ENCODE measurements at regions not wholly inside any gene's neighbourhood (a gene's known extent, or its start where the extent isn't known, plus 50 kb on each side); places are given as distances from the start of the nearest gene placed in this dataset.

DNA sequence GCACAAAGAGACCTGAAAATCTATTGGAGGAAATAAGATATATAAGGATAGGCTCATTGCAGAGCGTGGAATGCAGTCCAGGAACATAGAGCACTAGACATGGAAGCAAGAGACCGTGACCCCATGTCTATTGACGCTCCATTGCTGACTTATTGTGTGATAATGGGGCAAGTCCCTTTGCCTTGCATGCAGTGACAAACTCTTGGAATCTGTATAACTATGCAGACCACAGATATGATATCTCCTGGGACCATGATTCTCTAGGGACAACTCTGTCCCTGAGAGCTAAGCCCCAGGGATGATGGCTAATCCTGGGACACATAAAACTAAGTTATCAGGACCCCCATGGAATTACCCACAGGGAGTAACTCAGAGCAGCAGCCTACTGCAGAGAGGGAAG lies 73.1 kb upstream of the PRDX6 start:
- no peak for DNase-seq

DNA sequence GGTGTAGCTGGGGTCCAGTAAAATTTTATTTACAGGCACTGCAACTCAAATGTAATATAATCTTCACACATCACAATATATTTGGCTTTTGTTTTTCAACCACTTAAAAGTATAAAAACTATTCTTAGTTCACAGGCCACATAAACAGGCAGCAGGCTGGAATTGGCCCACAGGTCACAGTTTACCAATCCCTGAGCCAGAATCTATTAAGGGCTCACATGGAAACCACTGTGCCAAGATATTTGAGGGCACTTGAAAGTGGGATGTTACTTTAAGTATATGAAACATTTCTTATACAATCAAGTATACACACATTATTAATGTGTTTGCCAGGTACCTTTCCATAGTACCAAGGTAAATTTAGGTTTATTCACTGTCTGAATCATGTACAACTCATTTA lies 71.9 kb upstream of the PRDX6 start:
- DNase-seq: no peak

DNA sequence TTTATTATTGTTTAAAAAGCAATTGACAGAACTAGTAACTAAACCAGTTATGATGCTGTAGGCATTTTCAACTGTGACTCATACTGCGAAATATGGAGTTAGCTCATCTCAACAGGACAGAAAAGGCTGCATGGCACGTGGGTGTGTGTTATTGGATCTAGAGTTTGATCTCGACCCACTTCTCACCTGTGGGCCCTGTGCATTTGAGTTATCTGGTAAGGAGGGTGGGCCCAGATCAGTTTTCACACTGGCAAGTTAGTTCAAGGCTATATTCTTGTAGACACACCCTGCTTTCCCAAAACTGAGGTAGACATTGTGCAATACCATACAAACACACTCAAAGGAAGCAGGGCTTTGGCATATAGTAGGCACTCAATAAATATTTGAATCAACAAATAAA lies 71.3 kb upstream of the PRDX6 start:
- no peak for DNase-seq

DNA sequence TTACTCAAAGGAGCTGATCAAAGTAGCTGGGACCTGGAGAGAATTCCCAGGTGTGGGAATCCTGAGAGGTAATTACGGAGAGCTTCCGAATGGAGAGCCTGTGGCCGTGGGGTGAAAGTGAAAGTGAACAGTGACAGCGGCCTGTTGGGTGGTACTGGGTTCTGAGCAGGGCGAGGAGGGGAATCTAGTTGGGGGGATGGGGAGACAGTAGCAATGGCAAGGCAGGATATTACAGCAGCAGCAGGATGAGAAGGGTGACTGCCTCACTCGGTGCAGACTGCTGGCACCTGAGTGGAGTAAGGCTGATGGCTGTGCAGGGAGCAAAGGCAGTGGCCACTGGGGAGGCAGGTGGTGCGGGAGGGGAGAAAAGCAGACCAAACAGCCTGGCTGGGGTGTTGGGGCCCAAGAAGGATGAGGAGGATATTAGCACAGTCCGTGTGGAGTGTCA lies 70.3 kb upstream of the PRDX6 start:
- no peak for DNase-seq

DNA sequence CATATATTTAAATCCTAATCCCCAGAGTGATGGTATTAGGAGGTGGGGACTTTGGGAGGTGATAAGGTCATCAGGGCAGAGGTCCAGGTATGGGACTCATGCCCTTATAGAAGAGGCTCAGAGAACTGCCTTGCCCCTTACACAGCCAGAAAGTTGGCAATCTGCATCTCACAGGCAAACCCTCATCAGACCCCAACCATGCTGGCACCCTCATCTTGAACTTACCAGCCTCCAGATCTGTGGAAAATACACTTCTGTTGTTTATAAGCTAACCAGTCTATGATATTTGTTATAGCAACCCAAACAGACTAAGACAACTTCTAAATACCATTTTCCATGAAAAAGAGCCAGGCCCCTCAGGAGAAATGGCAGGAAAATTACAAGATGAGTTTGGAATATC lies 69.3 kb upstream of the PRDX6 start:
- no peak for DNase-seq

DNA sequence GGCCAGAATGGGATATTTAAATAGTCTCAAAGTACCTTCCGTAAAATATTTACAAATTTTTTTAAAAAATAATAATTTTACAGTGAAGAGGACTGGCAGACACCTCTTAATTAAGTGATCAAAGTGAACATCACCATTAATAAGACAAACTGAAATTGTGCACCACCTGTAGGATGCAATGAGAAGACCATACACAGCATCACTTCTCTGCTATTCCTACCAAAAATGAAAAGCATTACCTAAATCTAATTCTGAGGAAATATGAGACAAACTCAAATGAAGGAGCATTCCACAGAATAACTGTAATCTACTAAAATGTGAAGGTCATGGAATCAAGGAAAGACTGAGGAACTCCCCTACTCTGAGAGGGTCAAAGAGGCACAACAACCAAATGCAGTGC lies 68.2 kb upstream of the PRDX6 start:
- DNase-seq: no peak

DNA sequence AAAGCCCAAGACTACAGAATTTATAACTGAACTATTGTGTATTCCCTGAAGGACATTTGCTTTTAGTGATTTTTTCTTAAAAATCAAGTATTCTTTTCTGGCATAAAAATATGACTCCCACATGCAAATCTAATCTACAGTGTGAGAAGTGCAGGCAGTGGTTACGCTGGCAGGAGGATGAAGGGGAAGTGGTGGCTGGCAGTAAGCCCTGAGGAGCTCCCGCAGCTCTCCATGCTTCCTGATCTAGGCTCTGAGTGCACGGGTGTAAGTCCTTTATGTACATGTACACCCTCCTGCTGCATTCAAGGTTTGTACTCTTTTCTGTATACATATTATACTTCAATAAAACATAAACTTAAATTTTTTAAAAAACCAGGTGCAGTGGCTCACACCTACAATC lies 67.5 kb upstream of the PRDX6 start:
- DNase-seq: no peak

DNA sequence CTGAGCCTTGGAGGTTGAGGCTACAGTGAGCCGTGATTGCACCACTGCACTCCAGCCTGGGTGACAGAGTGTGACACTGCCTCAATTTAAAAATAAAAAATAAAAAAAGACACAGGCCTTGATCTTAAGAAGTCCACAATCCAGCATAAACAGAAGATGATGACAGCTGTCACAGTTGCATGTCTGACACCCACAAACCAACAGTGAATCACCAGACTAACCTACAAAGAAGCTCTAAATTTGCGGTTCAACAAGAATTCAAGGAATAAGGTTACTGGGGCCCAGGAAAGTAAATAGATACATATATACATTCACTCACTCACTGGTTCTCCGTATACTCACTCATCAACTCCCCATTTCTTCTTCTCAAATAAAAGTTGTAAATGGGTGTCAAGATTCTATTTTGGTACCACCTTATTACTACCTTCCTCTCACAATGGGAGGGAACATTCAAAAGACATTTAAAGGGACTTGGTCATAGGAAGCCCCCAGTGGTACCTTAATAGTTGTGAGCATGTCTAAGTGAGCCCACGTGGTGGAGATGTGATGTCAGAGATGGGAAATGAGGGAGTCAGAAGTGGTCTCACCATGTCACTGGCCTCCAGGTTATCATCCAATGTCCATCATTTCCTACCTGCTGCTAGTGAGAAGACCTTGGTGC lies 66.9 kb upstream of the PRDX6 start:
- no peak for DNase-seq

DNA sequence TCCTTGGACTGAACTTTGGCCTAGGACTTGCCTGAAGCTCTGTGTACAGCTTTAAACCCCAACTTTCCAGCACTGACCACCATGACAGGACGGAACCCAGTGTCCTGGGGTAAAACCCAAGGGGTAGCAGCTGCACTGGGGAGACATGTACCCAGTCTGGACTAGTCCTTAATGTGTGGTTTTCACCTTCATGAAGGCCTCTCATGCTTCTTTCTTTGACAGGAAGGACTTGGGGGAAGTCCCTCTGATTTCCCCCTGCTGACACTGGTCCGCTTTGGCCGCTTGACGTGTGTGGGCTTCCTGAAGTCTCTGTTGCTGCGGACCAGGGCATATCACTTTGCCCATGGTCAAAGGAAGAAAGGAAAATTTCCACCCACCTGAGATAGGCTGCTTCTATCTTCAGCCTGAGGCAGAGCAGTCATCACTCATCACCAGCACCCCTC lies 66.3 kb upstream of the PRDX6 start:
- DNase-seq: no peak

DNA sequence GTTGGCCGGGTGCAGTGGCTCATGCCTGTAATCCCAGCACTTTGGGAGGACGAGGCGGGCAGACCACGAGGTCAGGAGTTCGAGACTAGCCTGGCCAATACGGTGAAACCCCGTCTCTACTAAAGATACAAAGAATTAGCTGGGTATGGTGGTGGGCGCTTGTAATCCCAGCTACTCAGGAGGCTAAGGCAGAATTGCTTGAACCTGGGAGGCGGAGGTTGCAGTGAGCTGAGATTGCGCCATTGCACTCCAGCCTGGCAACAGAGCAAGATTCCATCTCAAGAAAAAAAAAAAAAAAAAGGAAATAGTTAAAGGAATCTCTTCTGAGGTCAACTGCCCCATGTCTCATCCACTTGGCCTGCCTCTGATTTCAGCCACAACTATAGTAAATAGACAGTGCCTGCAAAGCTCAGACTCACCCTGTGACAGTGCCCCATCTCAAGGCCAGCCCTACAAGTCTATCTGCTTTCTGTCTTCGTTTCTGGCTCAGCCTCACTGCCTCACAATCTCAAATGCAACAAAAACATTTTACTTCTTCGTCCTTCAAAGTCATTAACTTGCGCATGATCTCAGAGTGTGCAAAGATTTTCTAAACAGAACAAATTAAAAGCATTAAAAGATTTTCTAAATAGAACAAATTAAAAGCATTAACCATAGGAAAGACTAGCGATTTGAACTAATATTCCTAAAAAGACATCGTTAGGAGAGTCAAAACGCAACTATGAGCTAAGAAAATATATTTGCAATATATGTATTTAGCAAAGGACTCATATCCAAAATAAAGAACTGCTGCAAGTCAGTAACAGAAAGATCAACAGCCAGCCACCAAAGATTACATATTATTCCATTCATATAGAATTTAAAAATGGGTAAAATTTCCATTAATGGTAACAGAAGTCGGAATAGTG lies 65.0 kb upstream of the PRDX6 start:
- no peak for DNase-seq

DNA sequence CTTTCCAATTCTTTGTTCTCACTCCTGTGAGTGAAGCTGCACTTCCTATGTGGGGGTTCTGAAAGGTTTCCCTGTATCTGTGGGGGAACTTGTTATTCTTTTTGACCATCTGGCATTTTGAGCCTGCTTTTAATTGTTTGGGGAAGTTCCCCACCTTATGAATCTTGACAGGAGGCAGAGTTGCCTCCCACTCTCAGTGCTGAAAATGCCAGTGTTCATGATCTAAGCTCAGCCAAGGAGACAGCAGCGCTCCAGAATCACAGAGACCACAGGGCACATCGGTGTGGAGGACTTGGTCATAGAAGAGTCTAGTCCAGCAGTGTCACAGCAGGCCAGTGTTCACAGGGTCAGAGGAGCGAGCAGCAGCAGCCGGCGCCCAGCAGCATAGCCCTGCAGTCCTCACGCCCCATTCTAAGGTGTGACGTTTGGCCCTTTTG lies 63.8 kb upstream of the PRDX6 start:
- no peak for DNase-seq

DNA sequence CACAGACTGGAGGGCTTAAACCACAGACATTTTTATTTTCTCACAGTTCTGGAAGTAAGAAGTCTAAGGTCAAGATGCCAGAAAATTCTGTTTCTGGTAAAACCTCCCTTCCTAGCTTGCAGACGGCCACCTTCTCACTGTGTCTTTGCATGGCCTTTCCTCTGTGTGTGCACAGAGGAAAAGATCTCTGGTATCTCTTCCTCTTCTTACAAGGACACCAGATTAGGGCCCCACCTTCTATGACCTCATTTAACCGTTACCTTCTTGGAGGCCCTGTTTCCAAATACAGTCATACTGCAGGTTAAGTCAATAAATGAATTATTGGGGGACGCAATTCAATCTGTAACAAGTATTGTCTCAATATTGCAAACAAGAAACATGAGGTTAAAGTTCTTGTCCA lies 63.0 kb upstream of the PRDX6 start:
- DNase-seq: no peak

DNA sequence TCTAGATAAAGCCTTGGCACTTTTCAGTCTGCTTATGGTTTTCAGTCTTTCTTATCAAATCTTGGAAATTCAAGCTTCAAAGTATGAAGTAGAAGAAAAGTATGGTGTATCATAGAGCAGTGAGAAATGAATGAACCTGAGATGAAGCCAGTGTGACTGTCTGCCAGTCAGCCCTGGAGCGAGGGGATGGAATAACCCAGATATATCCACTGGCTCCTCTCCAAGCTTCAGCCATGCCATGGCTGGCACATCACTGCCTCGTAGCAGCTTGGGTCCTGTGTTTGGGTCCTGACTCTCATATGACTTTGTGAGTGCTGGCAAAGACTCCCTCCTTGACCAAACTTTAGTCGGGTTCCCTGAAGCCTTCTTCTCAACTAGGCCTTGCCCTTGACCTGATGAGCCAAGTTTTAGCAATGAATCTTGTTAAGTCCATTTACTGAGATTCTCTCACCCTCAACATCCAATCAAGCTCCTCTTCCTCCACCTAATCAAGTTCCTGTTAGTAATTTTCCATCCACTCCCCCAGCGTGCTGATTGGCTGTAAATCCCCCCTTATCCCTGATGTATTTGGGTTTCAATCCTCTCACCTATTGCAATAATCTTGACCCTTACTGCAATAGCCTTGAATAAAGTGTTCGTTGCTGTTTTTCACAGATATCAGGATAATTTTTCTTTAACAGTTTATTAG lies 62.5 kb upstream of the PRDX6 start:
- DNase-seq: no peak

DNA sequence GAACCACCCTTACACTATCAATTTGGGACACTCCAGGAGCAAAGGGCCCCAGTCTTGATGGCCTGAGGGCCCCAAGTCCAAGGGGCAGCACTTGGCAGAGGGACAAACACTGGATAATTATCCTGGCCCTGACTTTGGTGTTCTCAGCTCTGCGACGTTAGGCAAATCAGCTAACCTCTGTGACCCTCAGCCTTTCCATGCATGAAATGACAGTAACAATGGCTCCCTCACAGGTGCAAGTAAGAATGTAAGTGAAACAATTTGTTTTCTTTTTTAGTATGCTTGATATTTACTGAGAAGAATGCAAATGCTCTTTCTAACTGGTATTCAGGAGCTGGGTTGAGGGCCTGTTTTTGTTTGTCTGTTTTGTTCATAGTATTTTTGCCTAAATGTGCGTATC lies 61.6 kb upstream of the PRDX6 start:
- DNase-seq: no peak

DNA sequence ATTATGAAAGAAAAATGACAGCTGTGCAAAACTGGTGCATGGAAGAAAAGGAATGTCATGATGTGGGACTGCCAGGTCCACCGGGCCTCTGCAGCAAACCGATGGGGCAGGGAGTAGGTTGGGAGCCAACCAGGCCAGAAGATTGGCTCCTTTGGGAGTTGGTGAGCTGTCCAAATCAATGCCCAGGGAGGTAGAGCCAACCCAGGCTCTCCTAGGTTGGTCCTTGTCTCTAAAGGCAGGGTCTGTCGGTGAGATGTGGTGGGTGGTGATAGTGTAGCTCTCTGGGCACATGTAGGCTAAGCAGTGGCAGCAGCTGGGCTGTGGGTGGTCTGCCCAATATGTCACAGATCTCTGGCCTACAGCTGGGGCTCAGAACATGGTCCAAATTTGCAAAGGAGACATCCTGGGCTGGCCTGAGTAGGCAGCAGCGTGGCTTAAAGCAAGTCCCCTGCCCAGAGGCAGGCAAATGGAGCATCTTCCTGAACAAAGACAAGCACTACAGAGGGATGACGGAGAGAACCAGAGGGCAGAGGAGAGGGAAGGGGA lies 61.2 kb upstream of the PRDX6 start:
- DNase-seq: no peak

DNA sequence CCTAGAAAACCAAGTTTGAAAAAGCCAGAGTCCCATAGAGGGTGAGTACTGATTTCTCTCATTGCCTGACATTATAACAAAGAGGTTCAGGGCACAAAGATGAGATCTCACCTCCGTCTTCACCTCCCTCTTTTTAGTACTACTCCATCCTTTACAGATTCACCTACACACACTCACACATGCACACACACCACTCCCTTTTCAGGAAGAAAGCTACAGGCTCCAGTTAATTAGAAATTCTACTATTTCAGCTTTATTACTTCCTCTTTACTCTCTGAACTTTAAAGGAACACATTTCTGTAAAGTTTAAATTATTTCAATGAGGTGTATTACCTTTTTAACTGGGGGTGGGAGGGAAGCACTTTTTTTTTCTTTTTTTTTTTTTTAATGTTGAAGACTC lies 59.6 kb upstream of the PRDX6 start:
- no peak for DNase-seq

DNA sequence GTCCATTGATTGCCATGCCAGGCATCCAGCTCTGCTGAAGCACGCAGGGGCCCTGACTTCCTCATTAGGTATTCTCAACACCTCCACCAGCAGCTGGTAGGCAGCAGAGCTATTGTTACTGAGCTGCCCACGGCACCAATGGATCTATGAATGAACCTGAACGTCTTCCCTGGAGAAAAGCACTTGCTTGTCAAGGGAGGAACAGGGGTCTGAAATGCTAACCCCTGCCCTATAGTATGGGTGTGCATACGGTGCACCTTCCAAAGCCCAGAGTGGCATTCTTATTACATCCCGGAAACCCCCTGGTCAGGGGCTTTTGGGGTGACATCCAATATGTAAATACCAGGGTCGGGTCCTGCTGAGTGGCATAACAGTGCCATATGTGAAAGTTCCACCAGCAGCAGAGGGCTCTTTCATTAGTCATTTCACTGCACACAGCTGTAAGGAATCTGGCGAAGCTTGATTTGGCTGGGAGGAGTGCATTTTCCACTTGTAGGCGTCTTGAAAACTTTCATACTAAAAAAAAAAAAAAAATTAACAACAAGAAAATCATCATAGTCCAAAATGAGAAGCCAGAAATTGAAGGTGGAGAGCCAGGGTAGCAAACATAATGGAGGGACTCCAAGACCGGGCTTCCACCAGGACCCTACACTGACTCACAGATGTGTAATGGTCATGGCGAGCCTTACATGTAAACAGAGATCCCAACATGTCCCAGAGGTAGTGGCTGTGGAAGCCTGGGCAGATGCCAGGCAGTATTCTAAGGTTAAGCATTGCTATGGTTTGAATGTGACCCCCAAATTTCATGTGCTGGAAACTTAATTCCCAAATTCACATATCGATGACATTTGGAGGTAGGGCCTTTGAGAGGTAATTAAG lies 58.8 kb upstream of the PRDX6 start:
- no peak for DNase-seq

DNA sequence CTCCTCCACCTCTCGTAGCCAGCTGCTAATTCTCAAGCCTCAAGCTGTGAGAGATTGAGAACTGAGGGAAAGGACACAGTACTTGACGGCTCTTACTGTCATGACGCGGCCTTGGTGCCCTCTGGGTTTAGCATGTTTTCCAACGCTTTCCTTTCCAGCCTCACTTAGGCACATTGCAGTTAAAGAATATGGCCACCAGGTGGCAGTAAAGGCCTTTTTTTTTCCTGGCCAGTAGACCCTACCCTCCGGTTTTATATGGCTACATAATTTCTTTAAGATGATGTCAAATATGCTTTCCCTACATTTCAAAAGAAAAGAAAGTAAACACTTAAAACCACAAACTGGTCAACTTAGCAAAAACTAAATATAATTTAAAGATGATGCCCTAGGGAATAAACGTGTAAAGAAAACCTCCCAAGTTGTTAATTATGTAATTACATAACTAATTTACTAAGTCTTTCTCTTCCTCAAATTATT lies 56.8 kb upstream of the PRDX6 start:
- peak; percentile 38 for DNase-seq

DNA sequence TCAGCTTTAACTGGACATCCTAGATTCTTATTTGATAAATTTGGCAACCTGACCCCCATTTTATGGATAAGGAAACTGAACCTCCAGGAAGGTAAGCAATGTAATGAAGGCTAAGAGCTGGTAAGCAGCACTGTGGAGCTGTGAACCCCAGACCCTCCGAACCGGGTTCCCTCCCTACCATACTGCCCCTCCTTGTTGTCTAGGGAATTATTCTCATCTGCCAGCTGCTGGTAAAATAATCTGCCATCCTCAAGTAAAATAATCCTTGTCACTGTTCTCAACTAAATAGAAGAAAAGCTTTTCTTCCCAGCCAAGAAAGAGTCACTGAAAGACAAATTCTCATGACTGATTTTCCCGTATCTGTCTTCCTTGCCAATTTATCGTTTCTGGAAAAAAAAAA lies 55.8 kb upstream of the PRDX6 start:
- DNase-seq: no peak

DNA sequence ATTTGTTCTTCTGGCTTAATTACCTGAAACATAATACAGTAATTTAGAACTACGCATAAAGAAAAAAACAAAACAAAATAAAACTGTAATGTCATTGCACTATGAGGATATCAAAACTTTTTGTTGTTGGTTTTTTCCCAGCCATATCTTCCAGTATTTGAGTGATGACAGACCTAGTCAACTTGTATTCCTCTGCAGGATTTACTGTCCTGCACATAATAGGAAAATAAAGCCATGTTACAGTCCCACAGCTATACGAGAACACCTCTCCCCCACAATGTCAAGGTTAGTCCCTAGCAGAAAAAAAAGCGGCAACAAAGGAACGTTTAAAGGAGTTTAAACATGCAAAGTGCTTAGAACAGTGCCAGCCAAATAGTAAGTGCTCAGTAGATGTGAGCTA lies 55.3 kb upstream of the PRDX6 start:
- no peak for DNase-seq

DNA sequence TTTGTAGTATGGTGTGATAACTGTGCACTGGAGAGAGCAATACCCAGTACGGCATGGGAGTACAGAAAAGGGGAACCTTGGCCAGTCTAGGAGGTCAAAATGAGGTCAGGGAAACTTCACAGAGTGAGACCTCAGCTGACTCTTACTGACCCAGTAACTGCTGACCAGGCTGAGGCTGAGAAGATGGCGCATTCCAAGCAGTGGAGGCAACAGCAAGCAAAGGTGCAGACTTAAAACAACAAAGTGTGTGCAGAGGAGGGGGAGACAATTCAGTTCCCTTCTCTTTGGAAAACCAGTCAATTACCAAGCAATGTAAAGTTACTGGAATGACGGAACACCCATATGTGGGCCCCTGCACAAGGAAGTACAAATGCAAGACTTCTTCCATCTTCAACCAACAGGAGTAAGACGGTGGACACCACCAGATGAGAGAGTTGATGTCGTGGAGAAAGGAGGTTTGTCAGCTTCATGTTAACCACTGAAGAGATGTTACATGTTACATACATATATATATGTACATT lies 54.6 kb upstream of the PRDX6 start:
- DNase-seq: no peak

DNA sequence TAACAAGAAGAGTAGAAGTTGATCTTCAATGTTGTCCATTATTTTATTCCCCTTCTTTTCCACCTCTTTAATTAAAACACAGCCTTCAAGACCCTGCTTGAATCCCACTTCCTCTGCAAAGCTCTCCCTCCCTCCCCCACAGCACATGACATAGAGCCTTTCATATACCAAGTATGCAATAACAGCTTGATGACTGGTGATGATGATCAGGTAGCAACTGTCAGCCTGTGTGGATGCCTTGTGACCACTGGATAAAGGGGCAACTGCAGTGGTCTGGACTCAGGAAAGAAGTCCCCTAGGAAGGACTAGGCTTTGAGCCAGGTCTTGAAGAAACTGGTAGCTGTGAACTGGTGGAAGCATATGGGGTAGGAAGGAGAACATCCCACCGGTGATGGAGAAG lies 53.8 kb upstream of the PRDX6 start:
- no peak for DNase-seq
